GM12872 (cell line): ENCODE measurements at regions not wholly inside any gene's neighbourhood (a gene's known extent, or its start where the extent isn't known, plus 50 kb on each side); places are given as distances from the start of the nearest gene placed in this dataset.

Experiments used
- TF ChIP-seq, protein P1 (sequence below): IDR thresholded peaks from 3 replicates; pipeline ENCODE4 v1.5.1; 2011; ENCODE audit warnings: low read depth, mild to moderate bottlenecking, low read length, moderate library complexity; ENCODE audit not compliant: insufficient read depth

DNA sequence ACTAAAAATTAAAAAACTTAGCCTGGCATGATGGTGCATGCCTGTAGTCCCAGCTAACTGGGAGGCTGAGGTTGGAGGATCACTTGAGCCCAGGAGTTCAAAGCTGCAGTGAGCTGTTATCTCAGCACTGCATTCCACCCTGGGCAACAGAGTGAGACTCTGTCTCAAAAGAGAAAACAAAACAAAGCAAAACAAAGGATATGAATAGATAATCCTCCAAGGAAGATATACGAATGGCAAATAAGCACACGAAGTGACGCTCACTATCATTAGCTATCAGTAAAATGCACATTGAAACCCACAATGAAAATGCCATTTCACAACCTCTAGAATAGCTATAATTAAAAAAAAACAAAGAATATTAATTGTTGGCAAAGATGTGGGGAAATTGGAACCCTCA, 386.2 kb upstream of the CCL2 start:
- TF ChIP-seq, protein P1, sequence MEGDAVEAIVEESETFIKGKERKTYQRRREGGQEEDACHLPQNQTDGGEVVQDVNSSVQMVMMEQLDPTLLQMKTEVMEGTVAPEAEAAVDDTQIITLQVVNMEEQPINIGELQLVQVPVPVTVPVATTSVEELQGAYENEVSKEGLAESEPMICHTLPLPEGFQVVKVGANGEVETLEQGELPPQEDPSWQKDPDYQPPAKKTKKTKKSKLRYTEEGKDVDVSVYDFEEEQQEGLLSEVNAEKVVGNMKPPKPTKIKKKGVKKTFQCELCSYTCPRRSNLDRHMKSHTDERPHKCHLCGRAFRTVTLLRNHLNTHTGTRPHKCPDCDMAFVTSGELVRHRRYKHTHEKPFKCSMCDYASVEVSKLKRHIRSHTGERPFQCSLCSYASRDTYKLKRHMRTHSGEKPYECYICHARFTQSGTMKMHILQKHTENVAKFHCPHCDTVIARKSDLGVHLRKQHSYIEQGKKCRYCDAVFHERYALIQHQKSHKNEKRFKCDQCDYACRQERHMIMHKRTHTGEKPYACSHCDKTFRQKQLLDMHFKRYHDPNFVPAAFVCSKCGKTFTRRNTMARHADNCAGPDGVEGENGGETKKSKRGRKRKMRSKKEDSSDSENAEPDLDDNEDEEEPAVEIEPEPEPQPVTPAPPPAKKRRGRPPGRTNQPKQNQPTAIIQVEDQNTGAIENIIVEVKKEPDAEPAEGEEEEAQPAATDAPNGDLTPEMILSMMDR, result no peak

DNA sequence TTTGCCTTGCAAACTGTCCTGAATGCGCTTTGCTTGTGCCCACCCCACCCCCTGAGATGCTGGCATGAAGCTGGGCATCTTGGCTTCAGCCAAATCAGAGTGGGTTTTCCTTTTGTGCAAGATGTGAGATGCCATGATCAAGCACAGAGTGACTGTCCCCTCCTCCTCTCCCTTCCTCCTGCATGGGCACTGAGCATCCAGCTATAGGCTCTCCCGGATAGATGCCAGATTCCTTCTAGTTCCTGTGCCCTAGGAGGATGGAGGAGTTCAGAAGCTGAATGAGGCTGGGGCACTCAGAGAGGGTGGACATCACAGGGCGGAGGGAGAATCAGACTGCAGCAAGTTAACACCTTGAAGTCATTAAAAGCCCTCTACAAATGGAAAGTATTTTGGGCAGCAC, 384.1 kb upstream of the CCL2 start:
- TF ChIP-seq, protein P1, result no peak

- TF ChIP-seq, protein P1, result no peak
These were observed 383.2 kb upstream of the CCL2 start for GRCh38 chr17:33871720-33872540.

DNA sequence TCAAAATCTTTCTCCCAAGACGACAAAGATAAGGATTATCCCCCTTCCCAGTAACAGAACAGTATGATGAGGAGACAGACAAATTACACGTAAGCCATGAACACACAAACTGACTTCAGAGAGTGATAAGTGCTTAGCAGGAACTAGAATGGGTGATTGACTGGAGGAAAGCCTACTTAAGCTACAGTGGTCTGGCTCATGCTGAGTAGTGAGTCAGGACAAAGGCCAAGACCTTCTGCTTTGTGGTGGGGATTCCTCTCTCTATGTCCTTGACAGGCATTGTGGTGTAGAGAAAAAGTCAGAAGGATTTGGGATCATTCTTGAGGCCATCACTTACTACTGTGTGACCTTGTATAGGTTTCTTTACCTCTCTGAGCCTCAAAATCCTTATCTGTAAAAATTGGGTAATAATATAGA, 381.9 kb upstream of the CCL2 start:
- TF ChIP-seq, protein P1, result no peak

- TF ChIP-seq, protein P1, result no peak
These were observed 380.4 kb upstream of the CCL2 start for GRCh38 chr17:33874617-33875060.

DNA sequence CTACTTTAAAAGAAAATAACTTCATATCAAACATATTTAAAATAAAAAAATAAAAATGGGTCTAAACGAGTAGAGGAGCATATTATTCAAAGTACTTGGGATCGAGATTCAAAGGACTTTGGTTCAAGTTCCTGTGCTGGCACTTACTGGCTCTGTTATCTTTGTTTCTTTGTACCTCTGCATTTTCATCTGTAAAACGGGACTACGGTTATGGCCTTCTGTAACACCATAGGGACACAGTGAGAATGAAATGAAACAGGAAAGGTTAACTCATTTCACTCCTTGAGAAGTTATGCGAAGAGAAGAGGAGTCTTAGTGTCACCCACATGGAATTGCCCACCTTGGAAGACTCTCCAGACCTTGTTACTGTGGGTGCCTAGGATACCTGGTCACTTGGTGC, 379.1 kb upstream of the CCL2 start:
- TF ChIP-seq, protein P1, result no peak

- TF ChIP-seq, protein P1, result no peak
These were observed 366.6 kb upstream of the CCL2 start for GRCh38 chr17:33888455-33888854.
